ENCODE measurements at regions not wholly inside any gene's neighbourhood (a gene's known extent, or its start where the extent isn't known, plus 50 kb on each side); places are given as distances from the start of the nearest gene placed in this dataset.

DNA sequence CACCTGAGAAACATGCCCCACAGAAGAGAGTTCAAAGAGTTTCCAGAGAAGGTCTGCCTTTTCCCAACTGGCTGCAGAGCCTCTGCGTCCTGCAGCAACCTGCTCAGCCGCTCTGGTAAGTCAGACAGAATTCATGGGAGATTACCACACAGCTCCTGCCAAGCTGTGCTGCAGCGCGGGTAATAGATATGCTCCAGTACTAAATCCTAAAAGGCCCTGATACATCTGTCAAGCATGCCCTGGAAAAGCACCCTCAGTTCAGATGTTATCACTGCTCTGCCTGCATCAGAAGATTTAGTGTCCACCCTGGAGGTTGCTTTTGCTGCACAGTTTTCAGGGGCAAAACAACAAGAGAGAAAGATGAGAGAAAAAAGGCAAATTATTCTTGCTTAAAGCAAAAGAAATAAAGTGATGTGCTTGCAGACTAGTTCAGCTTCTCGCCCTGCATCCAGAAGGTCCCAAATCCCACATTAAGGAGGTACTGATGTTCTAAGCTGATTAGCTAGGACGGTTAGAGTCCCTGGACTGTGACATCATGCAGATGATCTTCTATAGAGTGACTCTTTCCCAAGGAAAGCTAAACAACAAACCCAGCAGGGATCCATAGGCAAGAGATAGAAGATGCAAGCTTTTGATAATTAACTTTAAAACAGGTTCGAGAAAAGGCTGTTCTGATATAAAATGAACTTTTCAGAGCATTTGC is 488.6 kb downstream of the BCL11A start:
- TF ChIP-seq, protein P1, sequence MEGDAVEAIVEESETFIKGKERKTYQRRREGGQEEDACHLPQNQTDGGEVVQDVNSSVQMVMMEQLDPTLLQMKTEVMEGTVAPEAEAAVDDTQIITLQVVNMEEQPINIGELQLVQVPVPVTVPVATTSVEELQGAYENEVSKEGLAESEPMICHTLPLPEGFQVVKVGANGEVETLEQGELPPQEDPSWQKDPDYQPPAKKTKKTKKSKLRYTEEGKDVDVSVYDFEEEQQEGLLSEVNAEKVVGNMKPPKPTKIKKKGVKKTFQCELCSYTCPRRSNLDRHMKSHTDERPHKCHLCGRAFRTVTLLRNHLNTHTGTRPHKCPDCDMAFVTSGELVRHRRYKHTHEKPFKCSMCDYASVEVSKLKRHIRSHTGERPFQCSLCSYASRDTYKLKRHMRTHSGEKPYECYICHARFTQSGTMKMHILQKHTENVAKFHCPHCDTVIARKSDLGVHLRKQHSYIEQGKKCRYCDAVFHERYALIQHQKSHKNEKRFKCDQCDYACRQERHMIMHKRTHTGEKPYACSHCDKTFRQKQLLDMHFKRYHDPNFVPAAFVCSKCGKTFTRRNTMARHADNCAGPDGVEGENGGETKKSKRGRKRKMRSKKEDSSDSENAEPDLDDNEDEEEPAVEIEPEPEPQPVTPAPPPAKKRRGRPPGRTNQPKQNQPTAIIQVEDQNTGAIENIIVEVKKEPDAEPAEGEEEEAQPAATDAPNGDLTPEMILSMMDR (IDR thresholded peaks at IDR 0.05): no peak
- no peaks in the 10 kb centered on the region for H3K36me3 ChIP-seq
- intact Hi-C loops (cut with DNase I): no loop called here
- H3K4me1 ChIP-seq: no peaks in the 10 kb centered on the region
- no peak overlapping the region for H3K4me3 ChIP-seq
- H3K9ac ChIP-seq (ENCODE audit: low read depth in 2 of 2, low read length in 2 of 2): no peak overlapping the region
- H3K27ac ChIP-seq: no peak overlapping the region
- H3K9me3 ChIP-seq: no peaks in the 10 kb centered on the region
- no peaks in the 10 kb centered on the region for H3K27me3 ChIP-seq
- DNase-seq: no peak

- intact Hi-C loops (cut with DNase I): no loop called here
- Histone ChIP-seq H3K27me3 (no peaks in the 10 kb centered on the region), H3K4me3 (no peak overlapping the region), H3K9me3 (no peaks in the 10 kb centered on the region), H3K9ac (ENCODE audit: low read depth in 2 of 2, low read length in 2 of 2) (no peak overlapping the region), H3K27ac (no peak overlapping the region), H3K4me1 (no peaks in the 10 kb centered on the region), H3K36me3 (no peaks in the 10 kb centered on the region)
- TF ChIP-seq, protein P1 (IDR thresholded peaks at IDR 0.05): no peak
- no peak for DNase-seq
Observed at GRCh38 chr2:60058781-60059180, 494.7 kb downstream of the BCL11A start.

- Histone ChIP-seq H3K36me3 (no peaks in the 10 kb centered on the region), H3K27me3 (no peaks in the 10 kb centered on the region), H3K9me3 (no peaks in the 10 kb centered on the region), H3K9ac (ENCODE audit: low read depth in 2 of 2, low read length in 2 of 2) (no peak overlapping the region), H3K4me3 (no peak overlapping the region), H3K4me1 (no peaks in the 10 kb centered on the region), H3K27ac (no peak overlapping the region)
- TF ChIP-seq, protein P1 (IDR thresholded peaks at IDR 0.05): no peak
- no peak for DNase-seq
- intact Hi-C loops (cut with DNase I): no loop called here
Observed at GRCh38 chr2:60054571-60055340, 498.7 kb downstream of the BCL11A start.

GRCh38 chr2:60053791-60054190 is 499.7 kb downstream of the BCL11A start:
- Histone ChIP-seq H3K4me3 (no peak overlapping the region), H3K27ac (no peak overlapping the region), H3K9ac (ENCODE audit: low read depth in 2 of 2, low read length in 2 of 2) (no peak overlapping the region), H3K36me3 (no peaks in the 10 kb centered on the region), H3K9me3 (no peaks in the 10 kb centered on the region), H3K27me3 (no peaks in the 10 kb centered on the region), H3K4me1 (no peaks in the 10 kb centered on the region)
- TF ChIP-seq, protein P1 (IDR thresholded peaks at IDR 0.05): no peak
- intact Hi-C loops (cut with DNase I): no loop called here
- DNase-seq: peak; percentile 43

GRCh38 chr2:60052601-60053000 is 500.9 kb downstream of the BCL11A start:
- DNase-seq: no peak
- Histone ChIP-seq H3K27me3 (no peaks in the 10 kb centered on the region), H3K9me3 (no peaks in the 10 kb centered on the region), H3K27ac (no peak overlapping the region), H3K4me3 (no peak overlapping the region), H3K4me1 (no peaks in the 10 kb centered on the region), H3K36me3 (no peaks in the 10 kb centered on the region), H3K9ac (ENCODE audit: low read depth in 2 of 2, low read length in 2 of 2) (no peak overlapping the region)
- TF ChIP-seq, protein P1 (IDR thresholded peaks at IDR 0.05): no peak
- intact Hi-C loops (cut with DNase I): no loop called here
